ENCODE measurements at regions not wholly inside any gene's neighbourhood (a gene's known extent, or its start where the extent isn't known, plus 50 kb on each side); places are given as distances from the start of the nearest gene placed in this dataset.

- no peaks in the 10 kb centered on the region for H3K27me3 ChIP-seq
- TF ChIP-seq CTCF (IDR thresholded peaks at IDR 0.05): no peak
- H3K4me3 ChIP-seq: no peak overlapping the region
- peaks cover 0 to 2% (median 0%) of the 10 kb centered on the region in 4 donors for H3K4me1 ChIP-seq
- no peaks in the 10 kb centered on the region for H3K9me3 ChIP-seq
- no peak for DNase-seq
- H3K27ac ChIP-seq: peak overlapping the region in 1 of 4 donors; percentile 0
- H3K36me3 ChIP-seq: no peaks in the 10 kb centered on the region
Observed at GRCh38 chr14:49992036-49992435, 99.2 kb downstream of the ARF6 start.

GRCh38 chr14:49992448-49992847 is 99.6 kb downstream of the ARF6 start:
- Histone ChIP-seq H3K36me3 (no peaks in the 10 kb centered on the region), H3K4me1 (no peaks in the 10 kb centered on the region), H3K27me3 (no peaks in the 10 kb centered on the region), H3K27ac (peak overlapping the region in 1 of 4 donors; percentile 0), H3K9me3 (no peaks in the 10 kb centered on the region), H3K4me3 (no peak overlapping the region)
- TF ChIP-seq POLR2A (IDR thresholded peaks at IDR 0.05): no peak
- no peak for TF ChIP-seq CTCF (IDR thresholded peaks at IDR 0.05)
- no peak for DNase-seq

DNA sequence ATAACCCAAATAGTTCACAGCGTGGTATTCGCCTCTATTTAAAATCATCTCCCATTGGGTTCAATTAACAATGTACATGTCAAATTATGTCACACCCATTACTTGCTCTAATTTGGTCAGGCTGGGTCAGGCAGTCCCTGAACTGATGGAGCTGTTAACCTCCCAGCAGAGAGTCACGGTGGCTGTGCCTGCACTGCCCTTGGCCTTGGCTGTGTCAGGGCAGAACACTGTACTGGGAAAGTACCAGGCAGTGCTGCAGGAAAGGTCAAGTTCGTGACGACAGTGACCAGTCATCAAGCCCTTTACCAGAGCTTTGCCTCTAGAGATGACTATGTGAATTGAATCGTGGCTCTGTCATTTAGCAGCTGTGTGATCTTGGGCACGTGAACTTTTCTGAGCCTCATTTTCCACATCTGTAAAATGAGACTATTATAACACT is 100.0 kb downstream of the ARF6 start:
- no peak for DNase-seq
- H3K4me3 ChIP-seq: no peak overlapping the region
- peak overlapping the region in 1 of 4 donors; percentile 0 for H3K27ac ChIP-seq

GRCh38 chr14:49993565-49993964 is 100.7 kb downstream of the ARF6 start:
- Histone ChIP-seq H3K27me3 (no peaks in the 10 kb centered on the region), H3K9me3 (no peaks in the 10 kb centered on the region), H3K4me1 (no peaks in the 10 kb centered on the region), H3K27ac (no peak overlapping the region), H3K36me3 (no peaks in the 10 kb centered on the region), H3K4me3 (no peak overlapping the region)
- TF ChIP-seq POLR2A (IDR thresholded peaks at IDR 0.05): no peak
- no peak for TF ChIP-seq CTCF (IDR thresholded peaks at IDR 0.05)
- no peak for DNase-seq

More for the DNA sequence above, 100.0 kb downstream of the ARF6 start:
- H3K4me1 ChIP-seq: no peaks in the 10 kb centered on the region
- TF ChIP-seq CTCF (IDR thresholded peaks at IDR 0.05): no peak
- no peak for TF ChIP-seq POLR2A (IDR thresholded peaks at IDR 0.05)
- H3K36me3 ChIP-seq: no peaks in the 10 kb centered on the region
- H3K27me3 ChIP-seq: no peaks in the 10 kb centered on the region
- H3K9me3 ChIP-seq: no peaks in the 10 kb centered on the region

GRCh38 chr14:49994951-49995561 is 102.2 kb downstream of the ARF6 start:
- Histone ChIP-seq H3K27me3 (no peaks in the 10 kb centered on the region), H3K4me3 (no peak overlapping the region), H3K27ac (no peak overlapping the region), H3K4me1 (peaks cover 4 to 14% (median 7%) of the 10 kb centered on the region in 4 donors), H3K9me3 (no peaks in the 10 kb centered on the region), H3K36me3 (no peaks in the 10 kb centered on the region)
- DNase-seq: no peak
- TF ChIP-seq CTCF (IDR thresholded peaks at IDR 0.05): no peak
- TF ChIP-seq POLR2A (IDR thresholded peaks at IDR 0.05): no peak

DNA sequence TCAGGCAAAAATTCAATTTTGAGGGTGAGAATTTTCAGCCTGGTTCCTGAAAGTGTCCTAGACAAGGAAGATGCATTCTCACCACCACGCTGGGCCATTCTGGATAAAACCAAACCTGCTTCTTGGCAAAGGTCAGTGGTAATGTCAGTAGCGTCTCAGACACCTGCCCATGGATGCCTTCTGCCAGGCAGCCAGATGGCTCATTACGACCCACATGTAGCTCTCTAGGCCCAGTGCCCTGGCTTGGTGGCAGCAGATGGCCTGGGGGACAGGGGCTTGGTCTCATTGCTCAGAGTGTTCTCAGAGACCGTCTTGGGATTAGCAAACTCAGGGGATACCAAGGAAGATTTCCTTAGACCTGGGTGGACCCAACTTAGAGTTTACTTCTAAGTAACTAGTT is 105.1 kb downstream of the ARF6 start:
- Histone ChIP-seq H3K4me3 (no peak overlapping the region), H3K27ac (peak overlapping the region; percentile 94 to 99 (median 95)), H3K9me3 (no peaks in the 10 kb centered on the region), H3K4me1 (peaks cover 8 to 40% (median 31%) of the 10 kb centered on the region in 4 donors), H3K36me3 (no peaks in the 10 kb centered on the region), H3K27me3 (no peaks in the 10 kb centered on the region)
- TF ChIP-seq POLR2A (IDR thresholded peaks at IDR 0.05) (no peak), CTCF (IDR thresholded peaks at IDR 0.05) (no peak)
- no peak for DNase-seq
